ENCODE measurements at regions not wholly inside any gene's neighbourhood (a gene's known extent, or its start where the extent isn't known, plus 50 kb on each side); places are given as distances from the start of the nearest gene placed in this dataset.

- Mint-ChIP-seq H3K9me3 (peaks cover 21 to 35% of the 10 kb centered on the region in 2 donors), H3K27ac (no peak overlapping the region), H3K36me3 (no peaks in the 10 kb centered on the region)
- DNase-seq (ENCODE audit: low spot score in 2 of 2), result no peak
- no peak for ATAC-seq
These were observed 407.2 kb downstream of the NOVA1 start for GRCh38 chr14:26190646-26191045.

GRCh38 chr14:26187996-26188620 lies 409.7 kb downstream of the NOVA1 start:
- Mint-ChIP-seq H3K27ac (no peak overlapping the region), H3K9me3 (peaks cover 20 to 29% of the 10 kb centered on the region in 2 donors), H3K36me3 (no peaks in the 10 kb centered on the region)
- DNase-seq (ENCODE audit: low spot score in 2 of 2), result no peak
- no peak for ATAC-seq

GRCh38 chr14:26180221-26180620 lies 417.6 kb downstream of the NOVA1 start:
- H3K36me3 Mint-ChIP-seq, result no peaks in the 10 kb centered on the region
- H3K9me3 Mint-ChIP-seq, result peaks cover 18 to 31% of the 10 kb centered on the region in 2 donors
- no peak overlapping the region for H3K27ac Mint-ChIP-seq
- ATAC-seq (no peak), DNase-seq (ENCODE audit: low spot score in 2 of 2) (no peak)

- ATAC-seq (no peak), DNase-seq (ENCODE audit: low spot score in 2 of 2) (no peak)
- Mint-ChIP-seq H3K9me3 (peaks cover 6 to 19% of the 10 kb centered on the region in 2 donors), H3K36me3 (no peaks in the 10 kb centered on the region), H3K27ac (no peak overlapping the region)
These were observed 422.2 kb downstream of the NOVA1 start for GRCh38 chr14:26175658-26176057.

- no peaks in the 10 kb centered on the region for H3K36me3 Mint-ChIP-seq
- H3K27ac Mint-ChIP-seq, result no peak overlapping the region
- H3K9me3 Mint-ChIP-seq, result peaks cover 6 to 17% of the 10 kb centered on the region in 2 donors
- ATAC-seq (no peak), DNase-seq (ENCODE audit: low spot score in 2 of 2) (no peak)
These were observed 423.4 kb downstream of the NOVA1 start for GRCh38 chr14:26174395-26174794.

GRCh38 chr14:26173581-26174110 lies 424.2 kb downstream of the NOVA1 start:
- Mint-ChIP-seq H3K36me3 (no peaks in the 10 kb centered on the region), H3K9me3 (peaks cover 6 to 12% of the 10 kb centered on the region in 2 donors), H3K27ac (no peak overlapping the region)
- no peak for ATAC-seq
- no peak for DNase-seq (ENCODE audit: low spot score in 2 of 2)

GRCh38 chr14:26172396-26172795 lies 425.4 kb downstream of the NOVA1 start:
- no peak for ATAC-seq
- no peak for DNase-seq (ENCODE audit: low spot score in 2 of 2)
- Mint-ChIP-seq H3K36me3 (no peaks in the 10 kb centered on the region), H3K27ac (no peak overlapping the region), H3K9me3 (peaks cover 6 to 12% of the 10 kb centered on the region in 2 donors)

- no peak overlapping the region for H3K27ac Mint-ChIP-seq
- ATAC-seq (no peak), DNase-seq (ENCODE audit: low spot score in 2 of 2) (no peak)
- H3K36me3 Mint-ChIP-seq, result no peaks in the 10 kb centered on the region
- peaks cover 6 to 12% of the 10 kb centered on the region in 2 donors for H3K9me3 Mint-ChIP-seq
These were observed 426.9 kb downstream of the NOVA1 start for GRCh38 chr14:26170885-26171284.

GRCh38 chr14:26163761-26164160 lies 434.1 kb downstream of the NOVA1 start:
- Mint-ChIP-seq H3K9me3 (peaks cover 22 to 23% of the 10 kb centered on the region in 2 donors), H3K36me3 (peaks cover 5 to 8% of the 10 kb centered on the region in 2 donors), H3K27ac (no peak overlapping the region)
- DNase-seq (ENCODE audit: low spot score in 2 of 2) (no peak), ATAC-seq (no peak)

GRCh38 chr14:26157517-26157916 lies 440.3 kb downstream of the NOVA1 start:
- DNase-seq (ENCODE audit: low spot score in 2 of 2) (no peak), ATAC-seq (no peak)
- no peaks in the 10 kb centered on the region for H3K36me3 Mint-ChIP-seq
- H3K27ac Mint-ChIP-seq, result no peak overlapping the region
- peaks cover 26 to 29% of the 10 kb centered on the region in 2 donors for H3K9me3 Mint-ChIP-seq

GRCh38 chr14:26143057-26143456 lies 454.8 kb downstream of the NOVA1 start:
- Mint-ChIP-seq H3K36me3 (no peaks in the 10 kb centered on the region), H3K9me3 (peaks cover 10 to 20% of the 10 kb centered on the region in 2 donors), H3K27ac (no peak overlapping the region)
- no peak for ATAC-seq
- DNase-seq (ENCODE audit: low spot score in 2 of 2), result no peak

GRCh38 chr14:26138764-26139445 lies 458.9 kb downstream of the NOVA1 start:
- no peaks in the 10 kb centered on the region for H3K36me3 Mint-ChIP-seq
- ATAC-seq, result no peak

GRCh38 chr14:26137161-26137560 lies 460.7 kb downstream of the NOVA1 start:
- DNase-seq (ENCODE audit: low spot score in 2 of 2) (no peak), ATAC-seq (no peak)
- no peaks in the 10 kb centered on the region for H3K36me3 Mint-ChIP-seq
- no peak overlapping the region for H3K27ac Mint-ChIP-seq
- H3K9me3 Mint-ChIP-seq, result peaks cover 14 to 19% of the 10 kb centered on the region in 2 donors

More at GRCh38 chr14:26138764-26139445, 458.9 kb downstream of the NOVA1 start:
- DNase-seq (ENCODE audit: low spot score in 2 of 2), result no peak
- Mint-ChIP-seq H3K9me3 (peaks cover 15 to 22% of the 10 kb centered on the region in 2 donors), H3K27ac (no peak overlapping the region)

GRCh38 chr14:26132061-26132645 lies 465.7 kb downstream of the NOVA1 start:
- peaks cover 17 to 21% of the 10 kb centered on the region in 2 donors for H3K9me3 Mint-ChIP-seq
- ATAC-seq (no peak), DNase-seq (ENCODE audit: low spot score in 2 of 2) (no peak)
- no peak overlapping the region for H3K27ac Mint-ChIP-seq
- peaks cover 0 to 3% of the 10 kb centered on the region in 2 donors for H3K36me3 Mint-ChIP-seq

GRCh38 chr14:26130690-26131089 lies 467.1 kb downstream of the NOVA1 start:
- peaks cover 12 to 19% of the 10 kb centered on the region in 2 donors for H3K9me3 Mint-ChIP-seq
- no peak for DNase-seq (ENCODE audit: low spot score in 2 of 2)
- H3K36me3 Mint-ChIP-seq, result peaks cover 0 to 4% of the 10 kb centered on the region in 2 donors
- ATAC-seq, result no peak
- H3K27ac Mint-ChIP-seq, result no peak overlapping the region

- peaks cover 16% of the 10 kb centered on the region in 2 donors for H3K9me3 Mint-ChIP-seq
- ATAC-seq, result no peak
- peaks cover 0 to 4% of the 10 kb centered on the region in 2 donors for H3K36me3 Mint-ChIP-seq
- H3K27ac Mint-ChIP-seq, result no peak overlapping the region
- DNase-seq (ENCODE audit: low spot score in 2 of 2), result no peak
These were observed 468.7 kb downstream of the NOVA1 start for GRCh38 chr14:26128931-26129671.
